Adipocyte (in vitro differentiated cells): ENCODE measurements at regions not wholly inside any gene's neighbourhood (a gene's known extent, or its start where the extent isn't known, plus 50 kb on each side); places are given as distances from the start of the nearest gene placed in this dataset.
"Not testable (repeated sequence)": the region's sequence is repeated elsewhere in the genome, so short reads cannot be mapped to it uniquely, and the experiment has no call there.

Experiments used
- DNase-seq: peaks from one replicate; pipeline ENCODE4 v3.0.0-alpha.2; 2015; ENCODE audit warnings: low read depth
- H3K27me3 ChIP-seq: replicated peaks from 2 replicates; pipeline ENCODE4 v1.7.0; 2013; ENCODE audit warnings: mild to moderate bottlenecking, low read length, moderate library complexity; ENCODE audit not compliant: control insufficient read depth, insufficient read depth
- H3K36me3 ChIP-seq: 2 replicates; pipeline ENCODE4 v1.7.0; 2013; ENCODE audit warnings: low read length, mild to moderate bottlenecking, moderate library complexity; ENCODE audit not compliant: control insufficient read depth, insufficient read depth, severe bottlenecking
- H3K4me1 ChIP-seq: 2 replicates; pipeline ENCODE4 v1.7.0; 2013; ENCODE audit warnings: mild to moderate bottlenecking, low read length, moderate library complexity; ENCODE audit not compliant: control insufficient read depth, insufficient read depth
- H3K4me3 ChIP-seq: 2 replicates; pipeline ENCODE4 v1.7.0; 2013; ENCODE audit warnings: mild to moderate bottlenecking, low read length, moderate library complexity
- H3K9ac ChIP-seq: 2 replicates; pipeline ENCODE4 v1.7.0; 2013; ENCODE audit warnings: mild to moderate bottlenecking, low read length, moderate library complexity
- H3K9me3 ChIP-seq: 2 replicates; pipeline ENCODE4 v1.7.0; 2013; ENCODE audit warnings: mild to moderate bottlenecking, low read length, moderate library complexity; ENCODE audit not compliant: control insufficient read depth

DNA sequence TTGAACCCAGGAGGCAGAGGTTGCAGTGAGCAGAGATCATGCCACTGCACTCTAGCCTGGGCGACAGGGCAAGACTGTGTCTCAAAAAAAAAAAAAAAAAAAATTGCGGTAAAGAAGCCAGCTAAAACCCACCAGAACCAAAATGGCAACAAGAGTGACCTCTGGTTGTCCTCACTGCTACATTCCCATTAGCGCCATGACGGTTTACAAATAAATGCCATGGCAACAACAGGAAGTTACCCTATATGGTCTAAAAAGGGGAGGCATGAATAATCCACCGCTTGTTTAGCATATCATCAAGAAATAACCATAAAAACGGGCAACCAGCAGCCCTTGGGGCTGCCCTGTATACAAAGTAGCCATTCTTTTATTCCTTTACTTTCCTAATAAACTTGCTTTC lies 242.4 kb downstream of the SKIDA1 start:
- H3K9me3 ChIP-seq, H3K4me3 ChIP-seq, DNase-seq, H3K36me3 ChIP-seq, H3K27me3 ChIP-seq, H3K9ac ChIP-seq, H3K4me1 ChIP-seq: not testable (repeated sequence)

DNA sequence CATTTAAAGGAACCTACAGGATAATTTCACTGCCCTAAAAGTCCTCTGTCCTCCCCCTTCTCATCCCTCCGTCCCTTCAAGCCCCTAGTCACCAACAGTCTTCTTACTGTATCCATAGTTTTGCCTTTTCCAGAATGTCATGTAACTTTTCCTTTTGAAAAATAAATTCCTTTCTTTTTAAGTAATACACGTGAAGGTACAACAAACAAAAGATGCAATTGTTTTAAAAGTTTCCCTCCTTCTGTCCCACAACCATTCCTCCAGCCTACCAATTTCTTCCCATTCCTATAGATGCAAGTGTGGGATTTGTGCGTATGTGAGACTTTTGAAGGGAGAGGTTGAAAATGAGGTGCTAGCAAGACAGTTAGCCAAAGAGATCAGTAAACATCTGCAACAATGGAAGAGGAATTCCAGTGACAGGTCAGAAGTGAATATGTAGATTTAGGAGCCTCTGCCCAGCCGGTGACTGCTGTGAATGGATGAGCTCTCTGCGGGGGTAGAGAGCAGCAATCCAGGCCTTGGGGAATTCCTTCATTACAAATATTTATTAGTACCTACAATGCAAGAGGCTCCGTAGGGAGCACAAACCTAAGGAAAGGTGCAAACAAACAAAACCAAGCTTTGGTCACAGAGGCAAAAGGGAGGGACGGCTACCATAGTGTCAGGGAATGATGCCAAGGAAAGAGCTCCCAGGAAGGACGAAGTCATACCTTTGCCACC lies 243.6 kb downstream of the SKIDA1 start:
- H3K9ac ChIP-seq = no peak overlapping the region
- H3K4me1 ChIP-seq = peaks cover 3% of the 10 kb centered on the region
- H3K27me3 ChIP-seq = no peaks in the 10 kb centered on the region
- DNase-seq = no peak
- H3K4me3 ChIP-seq = no peak overlapping the region
- H3K36me3 ChIP-seq = no peaks in the 10 kb centered on the region
- H3K9me3 ChIP-seq = no peaks in the 10 kb centered on the region

DNA sequence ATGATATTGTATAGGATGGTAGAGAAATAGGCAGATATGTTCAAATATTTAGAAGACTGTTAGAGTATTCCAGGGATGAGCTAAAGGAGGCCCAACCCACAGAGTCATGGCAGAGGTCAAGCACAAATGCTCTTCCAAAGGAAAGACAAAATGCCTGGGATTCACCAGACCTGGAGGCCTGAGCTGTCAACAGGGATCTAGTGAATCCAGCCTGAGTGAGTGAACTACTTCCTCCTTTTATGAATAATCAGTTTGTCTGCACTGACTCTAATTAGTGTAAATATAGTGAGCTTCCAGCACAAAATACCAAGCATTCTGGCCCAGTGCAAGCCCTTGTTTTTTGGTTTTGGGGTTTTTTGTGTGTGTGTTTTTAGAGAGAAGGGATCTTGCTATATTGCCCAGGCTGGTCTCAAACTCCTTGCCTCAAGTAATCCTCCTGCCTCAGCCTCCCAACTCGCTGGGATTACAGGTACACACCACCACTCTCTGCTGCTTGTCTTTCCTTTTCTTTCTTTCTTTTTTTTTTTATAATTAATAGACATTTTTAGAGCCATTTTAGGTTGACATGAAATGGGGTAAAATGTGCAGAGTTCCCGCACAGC lies 244.4 kb downstream of the SKIDA1 start:
- Histone ChIP-seq H3K9ac (no peak overlapping the region), H3K4me3 (no peak overlapping the region), H3K27me3 (no peaks in the 10 kb centered on the region), H3K36me3 (no peaks in the 10 kb centered on the region), H3K9me3 (no peaks in the 10 kb centered on the region), H3K4me1 (peaks cover 3% of the 10 kb centered on the region)
- no peak for DNase-seq

DNA sequence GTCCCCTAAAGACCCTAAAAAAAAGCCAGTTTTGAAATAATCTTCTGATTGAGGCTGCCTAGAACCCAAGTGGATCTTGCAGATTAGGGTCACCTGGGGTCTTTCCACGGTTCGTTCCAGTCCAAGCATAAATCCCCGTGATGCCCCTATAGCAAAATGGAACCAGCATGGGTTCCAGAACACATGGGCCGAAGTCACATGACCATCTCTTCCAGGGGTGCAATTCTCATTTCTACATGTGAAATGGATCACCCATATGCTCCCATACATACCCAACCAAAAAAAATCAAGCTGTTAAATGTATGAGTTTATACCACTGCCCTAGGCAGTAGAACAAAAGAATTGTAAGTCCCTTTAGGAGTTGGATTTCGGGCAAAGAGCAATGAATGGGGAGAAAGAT lies 245.4 kb downstream of the SKIDA1 start:
- H3K4me3 ChIP-seq = no peak overlapping the region
- DNase-seq = no peak
- no peaks in the 10 kb centered on the region for H3K36me3 ChIP-seq
- H3K9me3 ChIP-seq = no peaks in the 10 kb centered on the region
- no peaks in the 10 kb centered on the region for H3K27me3 ChIP-seq
- no peak overlapping the region for H3K9ac ChIP-seq
- H3K4me1 ChIP-seq = peaks cover 3% of the 10 kb centered on the region

DNA sequence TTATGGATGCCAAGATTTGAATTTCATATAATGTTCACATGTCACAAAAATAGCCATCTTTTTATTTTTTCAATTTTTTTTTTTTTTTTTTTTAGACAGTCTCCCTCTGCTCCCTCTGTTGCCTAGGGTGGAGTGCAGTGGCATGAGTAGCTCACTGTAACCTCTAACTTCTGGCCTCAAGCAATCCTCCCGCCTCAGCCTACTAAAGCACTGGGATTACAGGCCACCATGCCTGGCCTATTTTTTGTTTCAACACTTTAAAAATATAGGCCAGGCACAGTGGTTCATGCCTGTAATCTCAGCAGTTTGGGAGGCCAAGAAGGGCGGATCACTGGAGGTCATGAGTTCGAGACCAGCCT lies 246.3 kb downstream of the SKIDA1 start:
- peaks cover 3% of the 10 kb centered on the region for H3K4me1 ChIP-seq
- no peak for DNase-seq
- H3K4me3 ChIP-seq = no peak overlapping the region
- no peak overlapping the region for H3K9ac ChIP-seq
- H3K9me3 ChIP-seq = no peaks in the 10 kb centered on the region
- no peaks in the 10 kb centered on the region for H3K27me3 ChIP-seq
- no peaks in the 10 kb centered on the region for H3K36me3 ChIP-seq

DNA sequence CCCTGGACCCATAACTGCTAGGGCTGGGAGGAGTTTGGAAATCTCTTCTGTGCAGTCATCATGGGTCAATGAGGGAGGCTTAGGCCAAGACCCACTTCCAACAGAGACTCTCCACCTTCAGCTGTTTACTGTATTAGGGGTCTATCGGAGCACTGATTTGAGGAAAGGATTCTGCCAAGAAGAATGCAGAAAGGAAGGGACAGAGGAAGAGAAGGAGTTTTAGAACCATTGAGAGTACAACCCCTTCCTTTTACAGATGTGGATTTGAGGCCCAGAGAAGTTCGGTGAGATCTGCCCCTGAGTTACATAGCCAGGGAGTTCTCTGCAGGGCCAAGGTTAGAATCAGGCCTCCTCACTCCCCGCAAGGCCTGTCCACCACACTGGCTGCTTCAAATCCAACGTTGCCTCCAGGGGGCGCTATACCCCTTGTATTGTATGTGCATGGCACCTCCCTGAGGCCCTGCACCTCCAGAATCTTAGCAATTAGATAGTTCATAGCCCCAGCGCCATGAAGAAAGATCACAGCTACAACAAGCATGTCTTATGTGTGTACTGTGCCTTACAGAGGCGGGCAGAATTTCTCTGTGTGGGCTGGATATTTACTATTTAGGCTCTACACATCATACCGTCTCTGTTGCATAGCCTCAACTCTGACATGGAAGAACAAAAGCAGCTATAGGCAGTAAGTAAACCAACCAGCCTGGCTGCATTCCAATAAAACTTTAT lies 246.8 kb downstream of the SKIDA1 start:
- H3K9ac ChIP-seq = peak overlapping the region; percentile 61
- no peaks in the 10 kb centered on the region for H3K27me3 ChIP-seq
- H3K4me1 ChIP-seq = peaks cover 3% of the 10 kb centered on the region
- H3K36me3 ChIP-seq = no peaks in the 10 kb centered on the region
- no peaks in the 10 kb centered on the region for H3K9me3 ChIP-seq
- no peak overlapping the region for H3K4me3 ChIP-seq
- DNase-seq = peak; percentile 97

DNA sequence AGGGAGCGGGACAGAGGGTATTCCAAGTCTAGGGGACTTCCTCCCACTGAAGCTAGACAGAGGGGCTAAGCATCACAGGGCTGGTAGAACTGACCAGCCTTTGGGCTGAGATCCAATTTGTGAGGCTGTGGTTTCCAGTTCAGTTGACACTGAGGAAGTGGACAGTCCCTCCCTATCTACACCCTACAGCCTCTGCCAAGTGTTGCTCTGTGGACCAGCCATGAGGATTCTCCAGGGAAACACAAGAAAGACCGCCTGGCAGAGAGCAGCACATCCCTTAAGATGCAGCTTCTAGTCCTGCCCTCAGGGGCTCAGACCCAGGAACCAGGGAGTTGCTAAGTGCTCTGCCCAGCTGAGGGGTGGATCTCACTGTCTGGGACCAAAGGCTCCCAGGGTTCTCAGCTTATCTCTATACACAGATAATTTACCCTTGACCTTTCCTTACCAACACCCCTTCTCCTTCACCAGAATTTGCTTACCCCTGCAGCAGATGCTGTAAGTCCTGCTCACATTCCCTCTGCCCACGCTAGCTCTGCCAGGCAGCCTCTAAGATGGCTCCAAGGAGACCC lies 252.0 kb downstream of the SKIDA1 start:
- Histone ChIP-seq H3K27me3 (no peaks in the 10 kb centered on the region), H3K4me3 (no peak overlapping the region), H3K36me3 (no peaks in the 10 kb centered on the region), H3K4me1 (no peaks in the 10 kb centered on the region), H3K9ac (no peak overlapping the region), H3K9me3 (no peaks in the 10 kb centered on the region)
- no peak for DNase-seq

DNA sequence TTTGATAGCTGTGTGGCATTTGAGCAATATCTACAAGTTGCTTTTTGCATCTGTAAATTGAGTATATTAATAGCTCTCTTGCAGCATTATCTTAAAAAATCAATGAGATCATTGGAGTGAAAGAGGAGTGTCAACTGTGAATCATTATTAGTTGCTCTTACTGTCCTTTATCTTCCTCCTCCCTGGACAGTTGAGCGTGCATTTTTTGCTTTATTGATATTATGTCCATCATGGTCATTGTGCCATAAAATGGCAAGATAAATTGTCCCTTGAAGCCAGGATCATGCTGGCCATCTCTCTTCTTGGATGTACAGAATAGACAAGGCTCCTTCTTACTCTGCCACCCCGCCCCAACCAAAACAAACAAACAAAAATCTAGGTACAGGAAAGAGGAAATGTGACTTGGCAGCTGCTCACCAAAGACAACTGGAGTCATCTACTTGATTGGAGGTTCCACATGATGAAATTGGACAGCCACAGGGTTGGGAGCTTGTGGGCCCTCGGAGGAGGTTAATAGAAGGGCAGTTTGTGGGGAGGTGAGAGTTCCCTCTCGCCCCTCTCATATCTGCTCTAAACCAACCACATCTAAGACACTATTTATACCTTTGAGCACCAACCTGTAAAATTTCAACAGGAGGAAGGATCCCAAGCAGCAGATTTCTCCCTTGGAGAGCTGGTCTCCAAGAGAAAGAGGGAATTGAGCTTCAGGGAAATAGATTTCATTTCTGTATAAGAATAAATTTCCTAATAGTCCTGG lies 252.7 kb downstream of the SKIDA1 start:
- Histone ChIP-seq H3K27me3 (no peaks in the 10 kb centered on the region), H3K9ac (no peak overlapping the region), H3K36me3 (no peaks in the 10 kb centered on the region), H3K4me3 (no peak overlapping the region), H3K4me1 (no peaks in the 10 kb centered on the region), H3K9me3 (no peaks in the 10 kb centered on the region)
- no peak for DNase-seq

DNA sequence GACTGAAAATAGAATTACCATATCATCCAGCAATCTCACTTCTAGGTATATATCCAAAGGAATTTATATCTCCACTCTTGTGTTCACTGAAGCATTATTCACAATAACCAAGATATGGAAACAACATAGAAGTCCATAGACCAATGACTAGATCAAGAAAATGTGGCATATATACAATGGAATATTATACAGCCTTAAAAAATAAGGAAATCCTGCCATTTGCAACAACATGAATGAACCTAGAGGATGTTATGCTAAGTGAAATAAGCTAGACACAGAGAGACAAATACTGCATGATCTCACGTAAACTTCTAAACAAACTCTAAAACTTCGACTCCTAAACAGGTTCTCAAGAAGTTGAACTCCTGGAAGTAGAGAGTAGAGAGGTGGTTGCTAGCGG lies 254.5 kb downstream of the SKIDA1 start:
- H3K27me3 ChIP-seq = no peaks in the 10 kb centered on the region
- no peaks in the 10 kb centered on the region for H3K36me3 ChIP-seq
- no peak overlapping the region for H3K4me3 ChIP-seq
- H3K9me3 ChIP-seq = no peaks in the 10 kb centered on the region
- peaks cover under 1% of the 10 kb centered on the region for H3K4me1 ChIP-seq
- DNase-seq = no peak
- no peak overlapping the region for H3K9ac ChIP-seq

DNA sequence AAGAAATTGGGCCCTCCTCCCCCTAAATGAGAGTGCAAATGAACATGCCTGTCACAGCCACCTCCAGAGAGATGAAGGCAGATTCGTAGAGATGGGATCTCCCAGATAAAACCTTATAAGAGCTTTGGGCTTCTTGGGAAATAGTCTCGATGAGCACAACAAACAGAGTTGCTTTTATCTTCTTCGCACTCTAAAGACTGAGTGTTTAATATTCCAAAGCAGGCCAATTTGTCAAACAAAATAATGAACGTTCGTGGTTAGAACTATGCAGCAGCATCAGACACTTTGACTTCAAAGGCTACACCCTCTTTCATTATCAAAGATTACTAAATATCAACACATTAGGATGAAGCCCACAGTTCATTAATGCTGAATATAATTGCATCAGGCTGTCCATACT lies 256.2 kb downstream of the SKIDA1 start:
- peaks cover 10% of the 10 kb centered on the region for H3K4me1 ChIP-seq

DNA sequence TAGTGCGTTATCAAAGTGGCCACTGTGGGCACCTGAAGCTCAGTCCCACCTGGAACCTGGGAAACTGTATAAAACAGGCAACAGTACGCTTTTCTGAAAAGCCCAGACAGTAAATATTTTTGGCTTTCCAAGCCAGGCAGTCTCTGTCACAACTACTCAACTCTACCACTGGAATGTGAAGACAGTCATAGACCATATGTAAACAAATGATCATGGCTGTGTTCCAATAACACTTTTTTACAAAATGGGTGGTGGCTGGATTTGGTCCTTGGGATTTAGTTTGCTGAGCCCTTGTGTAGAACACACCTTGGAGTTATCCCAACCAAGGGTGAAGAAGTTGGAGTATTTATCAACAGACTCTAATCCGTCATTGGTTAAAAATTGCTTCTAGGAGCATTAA lies 259.9 kb downstream of the SKIDA1 start:
- peak; percentile 28 for DNase-seq
- Histone ChIP-seq H3K9me3 (no peaks in the 10 kb centered on the region), H3K27me3 (no peaks in the 10 kb centered on the region), H3K36me3 (no peaks in the 10 kb centered on the region), H3K9ac (no peak overlapping the region), H3K4me1 (peaks cover 17% of the 10 kb centered on the region), H3K4me3 (no peak overlapping the region)

More for the DNA sequence above, 256.2 kb downstream of the SKIDA1 start:
- H3K9me3 ChIP-seq = no peaks in the 10 kb centered on the region
- no peak overlapping the region for H3K9ac ChIP-seq
- no peak overlapping the region for H3K4me3 ChIP-seq
- H3K27me3 ChIP-seq = no peaks in the 10 kb centered on the region
- H3K36me3 ChIP-seq = no peaks in the 10 kb centered on the region
- DNase-seq = no peak
